HG03139 (cell line): ENCODE measurements at regions not wholly inside any gene's neighbourhood (a gene's known extent, or its start where the extent isn't known, plus 50 kb on each side); places are given as distances from the start of the nearest gene placed in this dataset.

Source experiments
- ATAC-seq: cut with Tn5 transposase; IDR thresholded peaks from one replicate; pipeline ENCODE4 v1.9.1; 2021; ENCODE audit not compliant: unreplicated experiment

GRCh38 chr15:52923626-52924025, 133.5 kb upstream of the ONECUT1 start:
- no peak for ATAC-seq

- ATAC-seq: no peak
These were observed 132.7 kb upstream of the ONECUT1 start for GRCh38 chr15:52922871-52923270.

- no peak for ATAC-seq
These were observed 122.0 kb upstream of the ONECUT1 start for GRCh38 chr15:52912172-52912571.

GRCh38 chr15:52893338-52893737, 103.2 kb upstream of the ONECUT1 start:
- ATAC-seq: no peak

- ATAC-seq: no peak
These were observed 89.8 kb upstream of the ONECUT1 start for GRCh38 chr15:52879904-52880303.

GRCh38 chr15:52879145-52879544, 89.0 kb upstream of the ONECUT1 start:
- no peak for ATAC-seq

- ATAC-seq: no peak
These were observed 87.0 kb upstream of the ONECUT1 start for GRCh38 chr15:52876991-52877663.

GRCh38 chr15:52872036-52872818, 82.1 kb upstream of the ONECUT1 start:
- ATAC-seq: no peak

- ATAC-seq: no peak
These were observed 79.9 kb upstream of the ONECUT1 start for GRCh38 chr15:52870015-52870414.

GRCh38 chr15:52866698-52867097, 76.6 kb upstream of the ONECUT1 start:
- no peak for ATAC-seq

- ATAC-seq: no peak
These were observed 72.5 kb upstream of the ONECUT1 start for GRCh38 chr15:52862677-52863076.

GRCh38 chr15:52858782-52859176, 68.6 kb upstream of the ONECUT1 start:
- ATAC-seq: no peak

- no peak for ATAC-seq
These were observed 68.0 kb upstream of the ONECUT1 start for GRCh38 chr15:52857937-52858781.

- ATAC-seq: no peak
These were observed 67.3 kb upstream of the ONECUT1 start for GRCh38 chr15:52857471-52857870.

GRCh38 chr15:52856286-52856685, 66.2 kb upstream of the ONECUT1 start:
- ATAC-seq: no peak

GRCh38 chr15:52855157-52855556, 65.0 kb upstream of the ONECUT1 start:
- ATAC-seq: no peak

- no peak for ATAC-seq
These were observed 54.7 kb upstream of the ONECUT1 start for GRCh38 chr15:52844823-52845222.
